Testis (tissue), 2 donors: ENCODE measurements at regions not wholly inside any gene's neighbourhood (a gene's known extent, or its start where the extent isn't known, plus 50 kb on each side); places are given as distances from the start of the nearest gene placed in this dataset.

Experiments used
- DNase-seq: peaks from one replicate; pipeline ENCODE4 v3.0.0-alpha.2; 2019
- H3K27ac ChIP-seq, 2 donors: fragments of 200-600 bp; sonication (generic); one replicate each; pipeline ENCODE4 v1.5.1; 2019
- H3K27me3 ChIP-seq: fragments of 200-600 bp; sonication (generic); one replicate; pipeline ENCODE4 v1.5.1; 2019
- H3K36me3 ChIP-seq: fragments of 200-600 bp; sonication (generic); one replicate; pipeline ENCODE4 v1.5.1; 2017; ENCODE audit warnings: low read depth; ENCODE audit errors: missing control alignments
- H3K4me1 ChIP-seq: fragments of 200-600 bp; sonication (generic); one replicate; pipeline ENCODE4 v1.5.1; 2019
- H3K4me3 ChIP-seq, 2 donors: fragments of 200-600 bp; sonication (generic); one replicate each; pipeline ENCODE4 v1.5.1; 2017 to 2019
- H3K9me3 ChIP-seq: fragments of 200-600 bp; sonication (generic); one replicate; pipeline ENCODE4 v1.5.1; 2017
- CTCF ChIP-seq, 3 experiments: fragments of 450-650 bp in 2 of 3; fragments of 200-600 bp in 1 of 3; sonication (generic) in 1 of 3; IDR thresholded peaks; one replicate each; pipeline ENCODE4 v1.5.1; 2016 to 2019; ENCODE audit warnings: antibody characterized with exemption in 3 of 3, mild to moderate bottlenecking in 2 of 3, moderate library complexity in 1 of 3
- POLR2A ChIP-seq: fragments of 450-650 bp; IDR thresholded peaks from one replicate; pipeline ENCODE4 v1.6.1; 2017; ENCODE audit warnings: antibody characterized with exemption, mild to moderate bottlenecking, moderate library complexity
- WGBS, 2 donors: methylation state at CpG; one replicate each; pipeline ENCODE4 v1.1.5; 2018; 5-methylcytosine and 5-hydroxymethylcytosine counted together
- intact Hi-C: fragments of 100-400 bp; cut with DNase I; formaldehyde crosslinking; loops from one replicate; pipeline ENCODE4 v1.15.1; 2023; ENCODE audit warnings: low total_unique reads

- H3K9me3 ChIP-seq = no peaks in the 10 kb centered on the region
- no peak overlapping the region for H3K4me3 ChIP-seq
- H3K27ac ChIP-seq = no peak overlapping the region
- H3K27me3 ChIP-seq = no peaks in the 10 kb centered on the region
- no peaks in the 10 kb centered on the region for H3K4me1 ChIP-seq
- intact Hi-C loops = no loop called here
- H3K36me3 ChIP-seq = no peaks in the 10 kb centered on the region
- no peak for DNase-seq
- TF ChIP-seq POLR2A (no peak), CTCF (IDR thresholded peaks at IDR 0.05) (no peak)
Measured at GRCh38 chr13:71312923-71313322, 554.1 kb downstream of the DACH1 start.

DNA sequence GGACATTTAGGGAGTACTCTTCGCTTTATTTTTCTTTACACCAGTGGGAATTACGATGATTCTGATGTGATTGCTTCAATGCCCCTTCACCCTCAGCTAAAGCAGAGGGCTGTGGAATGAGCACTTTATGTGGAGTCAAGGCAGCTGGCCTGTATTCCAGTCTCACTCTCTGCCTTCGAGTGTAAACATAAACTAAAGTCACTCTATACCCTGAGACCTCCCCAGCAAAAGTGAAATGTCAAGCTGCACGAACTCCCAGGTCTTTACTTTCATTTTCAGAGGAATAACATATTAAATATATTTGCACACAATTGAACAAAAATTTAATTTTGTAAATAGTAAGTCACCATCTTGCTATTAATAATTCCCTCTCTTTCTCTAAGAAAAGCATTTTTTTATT lies 557.1 kb downstream of the DACH1 start:
- no peak for DNase-seq
- no peaks in the 10 kb centered on the region for H3K36me3 ChIP-seq
- no peaks in the 10 kb centered on the region for H3K27me3 ChIP-seq
- H3K9me3 ChIP-seq = no peaks in the 10 kb centered on the region
- H3K4me1 ChIP-seq = no peaks in the 10 kb centered on the region
- H3K4me3 ChIP-seq = no peak overlapping the region
- H3K27ac ChIP-seq = no peak overlapping the region
- 67 to 69% methylated on average over 4 of the region's 4 CpGs for WGBS, 2 donors
- no peak for TF ChIP-seq CTCF (IDR thresholded peaks at IDR 0.05)
- no peak for TF ChIP-seq POLR2A
- intact Hi-C loops = no loop called here

DNA sequence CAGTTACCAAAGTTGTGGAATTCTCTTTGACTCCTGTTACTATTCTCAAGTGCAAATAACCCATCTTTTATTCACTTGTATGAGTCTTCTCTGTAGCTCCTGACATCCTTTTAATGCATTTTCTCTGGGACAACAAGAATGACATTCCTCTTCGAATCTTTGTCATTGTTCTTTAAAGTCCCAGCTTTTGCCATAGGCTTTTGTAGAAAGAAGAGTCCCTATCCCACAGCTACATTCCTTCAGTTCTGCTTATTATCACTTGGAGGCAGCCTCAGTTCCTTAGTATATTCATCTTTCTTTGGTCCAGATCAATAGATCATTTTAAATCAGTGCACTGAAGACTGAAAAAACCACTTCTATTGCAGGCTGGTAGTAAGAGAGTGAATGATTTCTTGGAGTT lies 560.2 kb downstream of the DACH1 start:
- Histone ChIP-seq H3K36me3 (no peaks in the 10 kb centered on the region), H3K27me3 (no peaks in the 10 kb centered on the region), H3K4me1 (no peaks in the 10 kb centered on the region), H3K9me3 (no peaks in the 10 kb centered on the region), H3K4me3 (no peak overlapping the region), H3K27ac (no peak overlapping the region)
- TF ChIP-seq CTCF (IDR thresholded peaks at IDR 0.05) (no peak), POLR2A (no peak)
- WGBS, 2 donors = 63 to 64% methylated on average over 1 of the region's 1 CpG
- no peak for DNase-seq
- intact Hi-C loops = no loop called here

- Histone ChIP-seq H3K27ac (no peak overlapping the region), H3K36me3 (no peaks in the 10 kb centered on the region), H3K4me1 (no peaks in the 10 kb centered on the region), H3K27me3 (no peaks in the 10 kb centered on the region), H3K4me3 (no peak overlapping the region), H3K9me3 (no peaks in the 10 kb centered on the region)
- intact Hi-C loops = no loop called here
- no peak for DNase-seq
- TF ChIP-seq POLR2A (no peak), CTCF (IDR thresholded peaks at IDR 0.05) (no peak)
- 37 to 73% methylated on average over 3 of the region's 3 CpGs for WGBS, 2 donors
Measured at GRCh38 chr13:71304861-71305260, 562.1 kb downstream of the DACH1 start.

DNA sequence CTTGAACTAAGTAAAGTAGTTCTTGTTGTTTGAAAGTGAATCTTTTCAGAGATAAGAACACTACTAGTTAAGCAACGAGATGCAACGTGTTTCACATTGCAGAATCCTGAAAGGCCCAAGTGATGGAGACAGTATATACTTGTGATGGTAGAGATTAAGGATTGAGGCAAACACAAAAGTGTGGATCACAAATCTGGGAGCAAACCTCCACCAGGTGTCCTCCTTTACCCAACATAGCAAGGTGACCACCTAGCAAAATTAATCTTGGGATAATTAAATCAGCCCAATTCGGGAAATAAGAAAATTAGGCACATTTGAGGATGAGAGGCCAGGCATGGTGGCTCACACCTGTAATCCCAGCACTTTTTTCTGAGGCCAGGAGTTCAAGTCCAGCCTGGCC lies 563.9 kb downstream of the DACH1 start:
- Histone ChIP-seq H3K4me3 (no peak overlapping the region), H3K36me3 (no peaks in the 10 kb centered on the region), H3K27me3 (no peaks in the 10 kb centered on the region), H3K27ac (no peak overlapping the region), H3K9me3 (no peaks in the 10 kb centered on the region), H3K4me1 (no peaks in the 10 kb centered on the region)
- WGBS, 2 donors = 75 to 76% methylated on average over 3 of the region's 3 CpGs
- no peak for TF ChIP-seq POLR2A
- TF ChIP-seq CTCF (IDR thresholded peaks at IDR 0.05) = no peak
- intact Hi-C loops = no loop called here
- DNase-seq = no peak
